Stomach (tissue), 4 donors: ENCODE measurements at regions not wholly inside any gene's neighbourhood (a gene's known extent, or its start where the extent isn't known, plus 50 kb on each side); places are given as distances from the start of the nearest gene placed in this dataset.

Experiments used
- CTCF ChIP-seq, 7 experiments: fragments of 450-650 bp in 4 of 7; fragments of 200-600 bp in 3 of 7; sonication (generic) in 3 of 7; IDR thresholded peaks; one replicate each; pipeline ENCODE4 v1.5.1; 2016 to 2019; ENCODE audit warnings: antibody characterized with exemption in 7 of 7, control low read depth in 2 of 7, mild to moderate bottlenecking in 1 of 7
- EP300 ChIP-seq: sonication (generic); formaldehyde crosslinking; IDR thresholded peaks from one replicate; pipeline ENCODE4 v1.6.1; 2017; ENCODE audit warnings: antibody characterized with exemption
- POLR2A ChIP-seq, 4 donors: fragments of 450-650 bp; IDR thresholded peaks; one replicate each; pipeline ENCODE4 v1.6.1; 2016; ENCODE audit warnings: antibody characterized with exemption in 4 of 4, control low read depth in 2 of 4, mild to moderate bottlenecking in 1 of 4, moderate library complexity in 1 of 4
- POLR2AphosphoS5 ChIP-seq, 3 donors: sonication (generic); formaldehyde crosslinking; IDR thresholded peaks; one replicate each; pipeline ENCODE4 v1.6.1; 2016; ENCODE audit warnings: antibody characterized with exemption in 3 of 3

- TF ChIP-seq CTCF (IDR thresholded peaks at IDR 0.05) (no peak), POLR2A (IDR thresholded peaks at IDR 0.05) (no peak), EP300 (no peak), POLR2AphosphoS5 (IDR thresholded peaks at IDR 0.05) (no peak)
Measured at GRCh38 chr6:97790926-97791590, 508.0 kb upstream of the MMS22L start.
